NCI-H2171 treated with DMSO at 0.1 percent for 48 hours (cell line): ENCODE measurements at regions not wholly inside any gene's neighbourhood (a gene's known extent, or its start where the extent isn't known, plus 50 kb on each side); places are given as distances from the start of the nearest gene placed in this dataset.
"Not testable (repeated sequence)": the region's sequence is repeated elsewhere in the genome, so short reads cannot be mapped to it uniquely, and the experiment has no call there.

ENCODE experiments used
- DNase-seq: peaks from one replicate; lab custom pipeline; 2025; lab: John Stamatoyannopoulos, UW

DNA sequence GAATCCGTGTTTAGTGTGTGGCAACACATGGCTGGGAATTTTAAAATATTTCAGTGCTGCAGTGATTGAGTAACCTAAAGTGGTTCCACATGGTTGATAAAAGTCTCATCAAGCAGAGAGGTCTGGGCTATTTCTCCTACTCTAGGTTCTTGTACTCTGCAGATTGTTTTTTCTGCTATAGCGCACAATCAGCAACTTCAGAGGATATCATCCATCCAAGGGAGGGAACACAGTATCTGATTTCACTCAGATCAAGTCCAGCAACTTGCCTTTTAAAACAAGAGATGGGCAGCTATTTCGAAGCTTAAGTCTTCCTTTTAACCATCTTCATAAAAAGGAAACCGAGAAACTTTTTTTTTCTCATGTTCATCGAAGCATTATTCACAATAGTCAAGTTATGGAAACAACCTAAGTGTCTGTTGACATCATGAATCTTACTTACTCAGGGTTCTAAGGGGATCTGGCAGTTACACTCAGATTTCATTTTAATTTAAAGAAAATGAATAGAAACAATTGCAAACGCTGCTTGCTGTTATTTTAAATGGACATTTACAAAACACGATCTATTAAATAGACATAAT is 172.7 kb upstream of the TRIB2 start:
- peak; percentile 48 for DNase-seq

DNA sequence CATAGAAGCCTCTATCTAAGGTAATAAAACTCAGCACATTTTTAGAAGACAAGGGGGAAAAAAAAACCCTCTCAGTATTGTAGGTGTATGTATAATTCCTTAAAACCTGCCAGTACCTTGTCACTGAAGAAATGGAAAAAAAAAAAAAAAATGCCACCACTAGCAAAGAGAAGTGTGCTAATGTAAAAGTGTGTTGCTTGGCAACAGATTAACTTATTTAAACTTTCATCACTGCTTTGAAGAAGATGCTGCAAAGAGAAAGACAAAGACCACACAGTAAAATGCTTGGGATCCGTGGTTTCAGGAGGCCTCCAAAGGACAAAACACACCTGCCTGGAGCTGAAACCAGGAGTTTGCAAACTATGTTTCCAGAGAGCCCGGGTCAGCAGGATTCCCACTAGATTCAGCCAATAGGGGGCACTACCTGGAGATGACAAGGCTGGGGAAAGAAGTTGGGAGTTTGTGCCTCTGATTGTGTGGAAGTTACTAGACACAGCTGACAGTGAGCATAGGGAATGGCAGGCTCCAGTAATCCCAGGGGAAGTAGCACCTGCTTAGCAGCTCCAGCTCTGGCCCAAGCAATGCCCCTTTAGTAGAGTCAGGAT is 169.1 kb upstream of the TRIB2 start:
- DNase-seq: peak; percentile 20

DNA sequence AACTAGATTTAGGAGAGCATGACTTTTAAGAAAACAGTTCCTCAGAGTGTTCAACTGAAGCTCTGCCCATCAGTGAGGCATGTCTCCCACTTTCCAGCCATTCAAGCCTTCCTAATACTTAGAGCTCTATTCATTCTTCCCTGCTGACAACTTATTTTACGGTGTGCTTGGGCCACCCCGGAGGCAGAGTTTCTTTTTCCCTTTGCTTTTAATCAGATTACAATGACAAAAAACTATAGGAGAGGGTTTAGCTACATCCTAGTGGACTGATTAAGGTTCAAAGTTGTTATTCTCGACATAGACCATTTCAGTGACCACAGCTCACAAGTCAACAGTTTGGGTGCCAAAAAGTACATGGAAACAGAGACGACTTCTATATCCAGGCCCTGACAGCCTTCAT is 167.8 kb upstream of the TRIB2 start:
- DNase-seq: no peak

DNA sequence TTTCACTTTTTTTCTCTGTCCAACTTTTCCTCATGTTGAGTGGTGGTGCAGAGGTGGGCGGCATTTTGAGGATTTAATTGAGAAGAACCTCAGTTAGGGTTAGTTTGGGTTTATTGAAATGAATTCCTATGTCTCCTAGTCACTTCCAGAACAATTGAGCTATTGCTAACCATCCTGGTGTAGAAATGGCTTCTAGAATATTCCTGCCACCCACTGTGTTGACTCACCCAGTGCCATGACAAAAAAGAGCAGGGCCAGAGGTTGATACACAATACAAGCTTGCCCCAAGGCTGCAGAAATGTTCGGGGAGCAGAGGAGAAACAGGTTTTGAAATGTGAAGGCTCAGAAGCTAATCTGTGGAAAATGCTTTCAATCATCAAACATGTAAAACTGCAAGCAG is 167.1 kb upstream of the TRIB2 start:
- DNase-seq: no peak

DNA sequence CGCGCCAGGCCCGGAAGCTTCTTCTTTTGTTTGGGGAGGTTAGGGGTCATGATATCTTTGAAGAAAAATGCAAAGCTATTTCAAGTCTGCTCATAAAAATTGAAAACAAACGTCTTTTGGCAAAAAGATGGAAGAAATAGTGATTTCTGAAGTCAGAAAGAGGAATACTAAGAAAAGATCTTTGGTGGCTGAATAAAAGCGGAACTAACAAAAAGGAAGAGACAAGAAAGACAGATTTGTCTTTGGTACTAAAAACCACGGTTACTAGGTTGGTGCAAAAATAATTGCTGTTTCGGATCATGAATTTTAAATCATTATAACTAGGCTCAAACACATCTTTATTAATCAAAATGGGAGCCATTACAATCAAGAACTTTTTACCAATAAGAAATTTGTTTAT is 164.6 kb upstream of the TRIB2 start:
- no peak for DNase-seq

DNA sequence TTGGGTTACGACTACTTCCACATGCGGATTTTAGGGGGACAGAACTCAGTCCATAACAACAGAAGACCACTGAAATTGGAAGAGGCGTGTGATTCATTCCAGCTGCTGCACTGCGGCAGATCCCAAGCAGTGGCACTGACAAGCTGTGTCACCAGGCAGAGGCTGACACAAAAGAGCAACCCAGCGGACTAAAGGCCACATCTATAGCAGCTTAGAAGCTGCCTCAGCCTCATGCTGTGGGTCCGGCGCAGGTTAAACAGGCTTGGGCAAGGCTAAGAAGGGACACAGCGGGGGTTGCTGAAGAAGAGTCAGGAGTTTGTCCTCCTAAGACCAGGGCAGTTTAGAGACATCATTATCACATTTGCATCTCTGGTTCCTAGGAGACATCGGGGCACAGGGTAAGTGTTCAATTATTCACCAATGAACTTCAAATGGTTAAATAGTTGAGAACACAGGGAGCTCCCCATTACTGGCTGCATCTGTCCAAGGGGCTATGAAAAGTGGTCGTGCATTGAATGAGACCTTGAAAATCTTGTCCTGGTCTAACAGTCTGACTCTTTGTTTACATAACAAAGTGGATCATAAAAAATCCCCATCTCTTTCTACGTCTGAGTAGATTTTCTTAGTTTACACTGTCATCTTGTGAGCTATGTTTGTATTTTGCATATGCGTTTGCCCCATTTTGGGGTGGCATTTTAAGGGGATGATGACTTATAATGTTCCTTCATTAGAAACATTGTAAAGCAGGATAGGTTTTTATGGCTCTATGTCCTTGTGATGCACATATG is 162.3 kb upstream of the TRIB2 start:
- DNase-seq: no peak

DNA sequence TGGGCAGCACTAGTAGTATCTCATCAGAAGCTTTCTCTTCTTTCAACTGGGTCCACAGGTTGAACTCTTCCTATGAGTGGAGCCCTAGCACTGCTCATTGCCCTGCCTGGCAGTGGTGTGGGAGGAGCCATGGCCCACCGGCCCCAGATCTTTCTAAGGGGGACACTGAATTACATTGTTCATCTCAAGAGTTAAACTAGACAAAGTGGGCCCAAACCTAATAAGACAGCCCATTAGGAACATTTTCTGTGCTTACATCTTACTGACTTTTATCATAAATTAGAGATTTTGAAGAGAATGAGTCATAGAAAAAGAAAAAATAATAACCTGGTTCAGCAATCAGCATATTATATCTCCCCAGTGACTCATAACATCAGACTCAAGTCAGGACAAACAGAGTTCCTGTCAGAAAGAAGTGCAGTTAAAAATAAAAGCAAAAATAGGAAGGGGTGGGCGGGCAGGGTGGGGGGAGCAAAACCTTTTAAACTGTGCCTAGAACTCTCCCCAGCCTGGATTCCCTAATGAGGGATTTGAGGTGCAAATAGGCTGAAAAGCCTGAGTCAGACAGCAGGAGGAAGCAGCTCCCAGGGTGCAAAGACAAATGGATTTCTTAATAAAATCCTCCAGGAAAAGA is 161.6 kb upstream of the TRIB2 start:
- no peak for DNase-seq

DNA sequence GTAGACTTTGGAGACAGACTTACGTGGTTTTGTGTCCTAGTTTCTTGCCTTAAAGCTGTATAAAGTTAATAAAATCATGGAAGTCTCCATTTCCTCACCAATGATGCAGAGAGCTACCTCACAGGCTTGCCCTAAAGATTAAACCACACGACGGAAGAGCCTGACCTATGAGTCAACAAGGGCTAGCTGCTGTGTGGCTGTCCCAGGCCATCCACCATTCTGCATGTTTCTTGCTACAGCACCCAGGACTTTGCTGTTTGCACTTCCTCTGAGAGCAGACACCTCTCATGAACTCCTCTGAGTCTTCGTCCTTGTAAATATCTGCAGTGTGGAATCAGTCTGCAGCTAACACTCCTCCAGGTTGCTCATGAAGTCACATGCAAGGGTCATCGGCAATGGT is 160.0 kb upstream of the TRIB2 start:
- no peak for DNase-seq

DNA sequence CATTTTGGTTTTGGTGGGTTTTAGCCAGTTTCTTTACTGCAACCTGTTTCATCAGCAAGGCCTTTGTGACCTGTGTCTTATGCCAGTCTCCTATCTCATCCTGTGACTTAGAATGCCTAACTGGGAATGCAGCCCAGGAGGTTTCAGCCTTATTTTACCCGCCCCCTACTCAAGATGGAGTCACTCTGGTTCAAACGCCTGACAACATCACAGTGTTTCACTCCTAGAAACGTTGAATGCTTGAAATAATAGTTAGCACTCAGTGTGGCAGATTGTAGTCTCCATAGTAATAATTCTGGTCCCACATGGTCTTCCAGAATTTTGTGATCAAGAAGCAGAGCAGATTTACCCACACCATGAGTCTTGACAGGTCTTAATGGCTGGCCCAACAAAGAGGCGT is 159.0 kb upstream of the TRIB2 start:
- DNase-seq: no peak

DNA sequence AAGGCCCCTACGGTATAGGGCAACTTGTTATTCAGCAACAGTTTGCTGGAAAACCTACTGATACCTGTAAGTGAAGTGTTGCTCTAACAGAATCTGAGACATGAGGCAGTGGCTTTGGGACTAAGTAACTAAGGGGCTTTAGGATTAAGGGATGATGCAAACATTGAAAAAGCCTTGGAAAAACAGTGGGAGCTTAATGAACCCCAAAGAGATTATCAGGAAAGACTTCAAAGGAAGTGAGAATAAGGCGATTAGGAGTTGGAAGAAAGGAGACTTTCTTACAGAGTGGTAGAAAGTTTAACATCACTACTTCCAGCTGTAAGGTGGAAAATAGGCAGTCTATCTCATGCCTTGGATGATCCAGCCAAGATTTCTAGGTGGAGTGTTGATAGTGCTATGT is 158.2 kb upstream of the TRIB2 start:
- DNase-seq: no peak

DNA sequence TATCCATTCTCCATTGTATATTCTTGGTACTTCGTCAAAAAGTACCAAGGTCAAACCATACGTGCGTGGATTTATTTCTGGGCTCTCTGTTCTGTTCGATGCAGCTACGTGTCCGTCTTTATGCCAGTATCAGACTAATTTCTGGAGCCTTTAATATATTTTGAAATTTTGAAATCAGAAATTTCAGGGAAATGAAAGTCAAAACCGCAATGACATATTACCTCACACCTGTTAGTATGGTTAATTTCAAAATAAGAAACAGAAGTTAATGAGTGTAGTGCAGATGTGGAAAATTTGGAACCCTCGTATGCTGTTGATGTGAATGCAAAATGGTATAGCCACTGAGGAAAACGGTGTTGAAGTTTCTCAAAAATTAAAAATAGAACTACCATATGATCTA is 156.1 kb upstream of the TRIB2 start:
- no peak for DNase-seq

DNA sequence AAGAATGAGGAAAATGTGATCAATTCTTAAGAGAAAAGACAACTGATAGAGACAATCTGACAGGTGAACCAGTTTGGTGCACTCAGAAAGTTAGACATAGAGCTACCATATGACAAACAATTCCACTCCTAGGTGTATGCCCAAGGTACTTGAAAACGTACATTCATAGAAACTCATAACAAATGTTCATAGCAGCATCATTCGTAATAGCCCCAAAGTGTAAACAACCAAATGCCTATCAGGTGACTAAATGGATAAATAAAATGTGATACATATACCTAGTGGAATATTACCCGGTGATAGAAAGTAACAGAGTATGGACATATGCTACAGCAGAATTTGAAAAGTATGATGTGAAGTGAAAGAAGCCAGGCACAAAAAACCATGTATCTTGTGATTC is 149.3 kb upstream of the TRIB2 start:
- no peak for DNase-seq

DNA sequence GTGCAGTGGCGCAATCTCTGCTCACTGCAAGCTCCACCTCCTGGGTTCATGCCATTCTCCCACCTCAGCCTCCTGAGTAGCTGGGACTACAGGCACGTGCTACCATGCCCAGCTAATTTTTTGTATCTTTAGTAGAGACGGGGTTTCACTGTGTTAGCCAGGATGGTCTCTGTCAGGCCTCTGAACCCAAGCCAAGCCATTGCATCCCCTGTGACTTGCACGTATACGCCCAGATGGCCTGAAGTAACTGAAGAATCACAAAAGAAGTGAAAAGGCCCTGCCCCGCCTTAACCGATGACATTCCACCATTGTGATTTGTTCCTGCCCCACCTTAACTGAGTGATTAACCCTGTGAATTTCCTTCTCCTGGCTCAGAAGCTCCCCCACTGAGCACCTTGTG is 147.2 kb upstream of the TRIB2 start:
- DNase-seq: not testable (repeated sequence)

DNA sequence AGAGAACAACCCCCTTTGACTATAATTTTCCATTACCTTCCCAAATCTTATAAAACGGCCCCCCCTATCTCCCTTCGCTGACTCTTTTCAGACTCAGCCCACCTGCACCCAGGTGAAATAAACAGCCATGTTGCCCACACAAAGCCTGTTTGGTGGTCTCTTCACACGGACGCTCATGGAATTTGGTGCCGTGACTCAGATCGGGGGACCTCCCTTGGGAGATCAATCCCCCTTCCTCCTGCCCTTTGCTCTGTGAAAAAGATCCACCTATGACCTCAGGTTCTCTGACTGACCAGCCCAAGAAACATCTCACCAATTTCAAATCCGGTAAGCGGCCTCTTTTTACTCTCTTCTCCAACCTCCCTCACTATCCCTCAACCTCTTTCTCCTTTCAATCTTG is 146.8 kb upstream of the TRIB2 start:
- DNase-seq: not testable (repeated sequence)

DNA sequence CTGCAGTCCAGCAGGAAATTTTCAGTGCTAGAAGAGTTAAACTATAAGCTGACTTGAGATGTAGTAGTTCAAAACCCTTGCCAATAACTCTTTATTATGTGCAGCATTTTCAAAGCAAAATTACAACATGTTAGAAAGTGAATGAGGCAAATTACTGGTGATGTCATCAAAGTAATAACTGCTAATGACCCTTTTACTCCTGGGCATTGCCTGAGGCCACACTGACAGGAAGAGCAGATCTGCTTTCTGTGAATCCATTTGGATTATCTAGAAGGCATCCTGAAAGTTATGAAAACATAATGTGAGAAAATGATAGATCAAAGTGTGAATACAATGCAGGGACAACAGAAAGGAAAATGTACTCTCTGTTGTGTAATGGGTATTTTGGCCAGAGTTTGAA is 139.6 kb upstream of the TRIB2 start:
- DNase-seq: no peak

DNA sequence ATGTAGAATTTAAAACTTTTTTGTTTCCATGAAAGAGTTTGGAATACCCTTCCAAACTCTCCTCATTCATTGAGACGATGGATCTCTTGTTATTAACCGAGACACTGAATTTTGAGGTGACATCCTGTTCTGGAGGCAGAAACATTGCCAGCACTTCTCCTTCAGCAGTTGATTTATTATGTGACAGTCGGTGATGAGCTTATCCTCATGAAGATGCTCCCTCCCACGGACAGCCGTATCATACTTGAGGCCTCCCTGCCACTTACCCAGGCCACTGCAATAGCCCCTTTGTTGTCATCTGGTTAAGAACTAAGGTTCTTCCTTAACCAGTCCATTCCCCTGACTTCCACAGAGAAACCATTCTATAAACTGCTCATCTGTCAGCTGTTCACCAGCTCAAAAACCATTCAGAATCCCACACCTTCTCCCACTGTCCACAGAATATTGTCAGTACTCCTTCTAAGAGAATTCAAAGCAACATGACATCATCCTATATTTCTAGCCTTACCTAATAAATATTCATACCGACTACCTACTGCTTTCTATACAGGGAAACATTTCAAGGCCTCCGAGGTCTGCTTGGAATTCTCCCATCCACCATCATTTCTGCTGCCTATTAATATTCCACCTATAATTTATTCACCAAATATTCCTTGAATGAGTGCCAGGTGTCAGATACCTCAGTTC is 139.0 kb upstream of the TRIB2 start:
- no peak for DNase-seq

DNA sequence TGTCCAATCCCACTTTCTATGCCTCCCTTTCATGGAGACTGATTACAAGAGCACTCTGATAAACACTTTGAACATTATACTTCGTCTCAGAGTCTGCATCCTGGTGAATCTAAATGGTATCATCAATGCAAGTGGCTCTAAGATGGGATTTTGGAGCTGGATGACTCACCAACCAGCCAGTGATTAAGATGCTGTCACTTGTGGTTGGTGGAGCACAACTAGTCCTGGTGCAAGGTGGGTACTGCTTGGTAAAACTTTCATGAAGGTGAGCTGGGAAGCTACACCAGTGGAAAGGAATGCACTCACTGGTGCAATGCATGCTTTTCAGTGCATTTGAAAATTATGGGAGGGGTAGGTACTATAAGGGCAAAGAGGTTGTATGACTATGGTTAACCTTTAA is 137.7 kb upstream of the TRIB2 start:
- no peak for DNase-seq

DNA sequence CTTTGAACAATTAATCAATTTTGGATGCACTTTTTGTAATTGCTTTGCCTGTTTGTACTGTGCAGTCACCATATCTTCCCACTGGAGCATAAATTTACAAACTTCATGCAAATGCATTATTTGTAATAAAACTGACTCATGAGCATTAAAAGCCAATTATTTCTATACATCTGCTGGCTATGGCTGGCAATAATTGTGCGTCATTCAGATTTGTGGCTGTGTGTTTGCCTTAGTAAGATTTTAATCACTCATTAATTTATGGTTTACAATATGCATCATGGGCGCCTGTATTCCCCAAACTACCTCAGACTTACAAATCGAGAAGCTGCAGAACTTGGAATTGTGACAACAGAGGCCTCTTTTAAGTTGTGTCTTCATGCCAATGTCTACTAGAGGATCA is 132.4 kb upstream of the TRIB2 start:
- DNase-seq: no peak

DNA sequence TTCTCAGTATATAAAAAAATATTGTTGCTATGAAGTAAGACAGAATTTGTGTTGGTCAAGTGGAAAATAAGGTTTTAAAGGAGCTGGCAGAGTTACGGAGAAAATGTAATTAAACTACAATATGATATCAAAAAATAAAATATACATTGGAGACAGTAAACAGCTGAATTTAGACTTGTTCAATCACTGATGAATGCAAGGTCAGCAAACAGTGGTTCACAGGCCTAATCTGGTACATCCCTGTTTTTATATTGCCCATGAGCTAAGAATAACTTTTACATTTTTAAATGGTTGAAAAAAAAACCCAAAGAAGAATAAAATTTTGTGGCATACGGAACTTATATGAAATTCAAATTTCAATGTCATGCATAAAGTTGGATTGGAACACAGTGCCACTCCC is 131.0 kb upstream of the TRIB2 start:
- no peak for DNase-seq

DNA sequence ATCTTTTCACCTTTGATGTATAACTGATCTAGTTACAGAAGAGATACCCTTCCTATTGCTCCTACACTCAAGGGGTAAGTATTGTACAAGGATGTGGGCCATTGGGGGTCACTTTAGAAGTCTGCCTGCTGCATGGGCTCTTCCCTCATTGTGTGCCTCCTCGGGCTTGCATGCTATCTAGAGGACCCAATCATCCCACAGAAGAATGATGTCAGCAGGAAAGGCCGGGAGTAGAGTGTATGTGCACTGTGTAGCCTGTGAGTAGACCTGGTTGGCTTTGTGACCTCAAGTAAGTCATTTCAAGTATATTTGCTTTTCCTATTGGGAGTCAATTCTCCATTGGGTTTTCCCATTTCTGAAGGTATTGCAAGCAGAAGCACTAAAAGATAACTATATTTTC is 129.5 kb upstream of the TRIB2 start:
- no peak for DNase-seq

DNA sequence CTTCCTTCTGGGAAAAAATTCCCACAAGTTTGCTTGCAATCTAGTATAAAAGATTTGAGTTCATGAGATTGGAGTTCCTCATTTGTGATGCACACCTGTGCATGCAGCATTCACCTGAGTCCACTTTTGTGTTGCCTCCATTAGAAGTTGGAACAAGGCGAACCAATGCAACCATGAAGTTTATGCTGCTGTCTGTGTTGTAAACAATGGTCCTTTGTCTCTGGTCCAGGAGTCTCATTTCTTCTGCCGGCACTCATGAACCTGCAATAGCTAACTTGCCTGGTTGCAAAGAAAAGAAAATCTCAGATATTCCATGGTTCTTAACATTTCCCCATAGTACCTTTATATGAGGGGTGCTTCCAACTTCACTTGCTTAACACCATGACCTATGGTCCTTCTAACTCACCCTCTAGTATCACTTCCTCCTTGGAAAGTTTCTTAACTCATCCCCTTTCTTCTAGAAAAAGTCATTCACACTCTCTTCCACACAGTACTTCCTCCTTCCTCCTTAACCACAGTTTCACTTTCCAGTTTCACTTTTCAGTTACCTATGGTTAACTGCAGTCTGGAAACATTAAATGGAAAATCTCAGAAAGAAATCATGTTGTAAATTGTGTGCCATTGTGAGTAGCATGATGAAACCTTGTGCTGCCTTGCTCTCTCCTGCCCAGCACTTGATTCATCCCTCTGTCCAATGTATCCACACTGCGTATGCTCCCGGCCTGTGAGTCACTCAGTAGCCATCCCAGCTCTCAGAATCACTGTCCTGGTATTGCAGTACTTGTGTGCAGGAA is 128.8 kb upstream of the TRIB2 start:
- DNase-seq: no peak

DNA sequence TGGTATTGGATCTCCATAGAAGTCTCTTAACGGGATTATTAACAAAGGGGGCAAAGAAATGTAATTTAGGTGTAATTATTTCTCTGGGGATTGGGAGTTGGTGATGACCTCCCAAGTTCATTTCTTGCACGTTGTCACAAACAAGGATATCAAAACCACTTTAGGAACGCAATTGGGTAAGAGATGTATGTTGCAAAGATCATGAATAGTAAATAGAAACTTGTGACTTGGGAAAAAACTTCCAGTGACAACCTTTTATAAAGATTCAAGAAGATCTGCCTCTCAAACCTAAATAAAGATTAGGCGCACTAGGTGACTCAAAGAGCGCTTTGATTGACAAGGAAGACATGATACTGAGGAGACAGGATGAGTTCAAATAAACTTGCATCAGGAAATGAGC is 127.8 kb upstream of the TRIB2 start:
- no peak for DNase-seq
